ENCODE measurements at regions not wholly inside any gene's neighbourhood (a gene's known extent, or its start where the extent isn't known, plus 50 kb on each side); places are given as distances from the start of the nearest gene placed in this dataset.

GRCh38 chr18:73714466-73714865, 433.2 kb downstream of the FBXO15 start:
- TF ChIP-seq CTCF (IDR thresholded peaks at IDR 0.05) (no peak), POLR2A (IDR thresholded peaks at IDR 0.05) (no peak)
